ENCODE measurements at regions not wholly inside any gene's neighbourhood (a gene's known extent, or its start where the extent isn't known, plus 50 kb on each side); places are given as distances from the start of the nearest gene placed in this dataset.

DNA sequence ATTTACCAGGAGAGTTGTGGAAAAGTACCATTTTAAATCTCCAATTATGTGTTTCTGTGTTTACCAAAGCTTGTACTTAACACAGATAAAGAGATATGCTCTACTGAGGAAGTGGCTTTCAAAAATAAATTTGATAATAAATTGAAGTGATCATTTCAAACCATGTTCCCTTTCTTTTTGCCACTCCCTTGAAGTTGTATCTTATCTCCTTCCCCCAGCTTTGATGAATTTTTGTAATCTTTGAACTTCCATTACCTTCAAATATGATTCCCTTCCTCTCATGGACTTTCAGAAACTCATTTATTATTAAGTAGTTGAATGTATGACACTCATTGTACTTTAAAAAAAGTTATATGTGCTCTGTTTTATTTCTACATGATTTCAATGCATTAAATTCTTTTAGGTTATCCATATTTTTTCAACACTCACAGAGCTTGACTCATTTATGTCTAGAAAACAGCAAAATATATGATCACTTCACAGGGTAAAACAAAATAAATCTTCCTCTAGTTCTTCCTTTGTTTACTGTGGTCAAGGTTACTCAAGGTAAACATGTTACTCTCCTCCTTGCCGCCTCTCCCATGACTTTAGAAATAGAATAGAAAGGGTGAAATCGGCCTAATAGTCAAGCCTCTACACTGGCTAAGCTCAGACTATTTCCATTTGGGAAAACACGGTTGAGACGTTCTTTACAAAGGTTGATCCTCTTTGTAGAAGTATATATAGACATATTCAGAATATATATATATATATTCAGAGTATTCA is 251.2 kb upstream of the SPRY2 start (continued):
- TF ChIP-seq POLR2AphosphoS5 (IDR thresholded peaks at IDR 0.05; ENCODE audit: low read depth), result no peak

- Mint-ChIP-seq H3K36me3 (ENCODE audit: low read depth) (no peaks in the 10 kb centered on the region), H3K27me3 (ENCODE audit: insufficient read depth, low read depth, poor library complexity) (peaks cover 3% of the 10 kb centered on the region), H3K4me3 (no peak overlapping the region), H3K27ac (peak overlapping the region; percentile 11; the same call in 1 of the 2 replicates), H3K4me1 (peaks cover 8% of the 10 kb centered on the region; the same call in 2 of the 3 replicates), H3K9me3 (no peaks in the 10 kb centered on the region; the same call in 2 of the 3 replicates)
- no peaks in the 10 kb centered on the region for H4K20me1 ChIP-seq (replicated peaks; ENCODE audit: insufficient read depth)
- H2AFZ ChIP-seq, result no peak overlapping the region
- ATAC-seq (no peak), DNase-seq (ENCODE audit: low spot score) (no peak)
- H3K9me2 ChIP-seq (ENCODE audit: insufficient read depth), result peaks cover 3% of the 10 kb centered on the region; the same call in 1 of the 2 replicates
- H3K4me3 ChIP-seq, result no peak overlapping the region
- no peak overlapping the region for H3K4me2 ChIP-seq
- H3K4me1 ChIP-seq (ENCODE audit: insufficient read depth), result no peaks in the 10 kb centered on the region
- no peaks in the 10 kb centered on the region for H3K36me3 ChIP-seq (ENCODE audit: insufficient read depth)
- H3K27me3 ChIP-seq (ENCODE audit: insufficient read depth), result no peaks in the 10 kb centered on the region
- no peaks in the 10 kb centered on the region for H3F3A ChIP-seq (replicated peaks; ENCODE audit: low read depth)
- no peak overlapping the region for H3K27ac ChIP-seq (ENCODE audit: low read depth)
- no peaks in the 10 kb centered on the region for H3K79me2 ChIP-seq (replicated peaks; ENCODE audit: insufficient read depth)
- TF ChIP-seq ETS1 (IDR thresholded peaks at IDR 0.05) (no peak), STAT1 (IDR thresholded peaks at IDR 0.05; ENCODE audit: unreplicated experiment) (no peak), ZNF331 (CRISPR knock-in tag; IDR thresholded peaks at IDR 0.05; ENCODE audit: low read depth) (no peak), ZNF462 (CRISPR knock-in tag; IDR thresholded peaks at IDR 0.05) (no peak), REST (IDR thresholded peaks at IDR 0.05; ENCODE audit: unreplicated experiment) (no peak), NANOG (IDR thresholded peaks at IDR 0.05; ENCODE audit: borderline replicate concordance) (no peak), JUNB (IDR thresholded peaks at IDR 0.05; ENCODE audit: unreplicated experiment) (no peak), CREB1 (CRISPR knock-in tag; IDR thresholded peaks at IDR 0.05; ENCODE audit: low read depth) (no peak), ZNF114 (CRISPR knock-in tag; IDR thresholded peaks at IDR 0.05) (no peak), EZH2phosphoT487 (IDR thresholded peaks at IDR 0.05; ENCODE audit: unreplicated experiment) (no peak), EZH2 (IDR thresholded peaks at IDR 0.05; ENCODE audit: low read depth, unreplicated experiment) (no peak)
- TF ChIP-seq, protein P1, sequence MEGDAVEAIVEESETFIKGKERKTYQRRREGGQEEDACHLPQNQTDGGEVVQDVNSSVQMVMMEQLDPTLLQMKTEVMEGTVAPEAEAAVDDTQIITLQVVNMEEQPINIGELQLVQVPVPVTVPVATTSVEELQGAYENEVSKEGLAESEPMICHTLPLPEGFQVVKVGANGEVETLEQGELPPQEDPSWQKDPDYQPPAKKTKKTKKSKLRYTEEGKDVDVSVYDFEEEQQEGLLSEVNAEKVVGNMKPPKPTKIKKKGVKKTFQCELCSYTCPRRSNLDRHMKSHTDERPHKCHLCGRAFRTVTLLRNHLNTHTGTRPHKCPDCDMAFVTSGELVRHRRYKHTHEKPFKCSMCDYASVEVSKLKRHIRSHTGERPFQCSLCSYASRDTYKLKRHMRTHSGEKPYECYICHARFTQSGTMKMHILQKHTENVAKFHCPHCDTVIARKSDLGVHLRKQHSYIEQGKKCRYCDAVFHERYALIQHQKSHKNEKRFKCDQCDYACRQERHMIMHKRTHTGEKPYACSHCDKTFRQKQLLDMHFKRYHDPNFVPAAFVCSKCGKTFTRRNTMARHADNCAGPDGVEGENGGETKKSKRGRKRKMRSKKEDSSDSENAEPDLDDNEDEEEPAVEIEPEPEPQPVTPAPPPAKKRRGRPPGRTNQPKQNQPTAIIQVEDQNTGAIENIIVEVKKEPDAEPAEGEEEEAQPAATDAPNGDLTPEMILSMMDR (conservative IDR thresholded peaks at IDR 0.05; ENCODE audit: low read depth in 2 of 2), result no peak
These were observed 249.6 kb upstream of the SPRY2 start for GRCh38 chr13:80590551-80590950.
